ENCODE measurements at regions not wholly inside any gene's neighbourhood (a gene's known extent, or its start where the extent isn't known, plus 50 kb on each side); places are given as distances from the start of the nearest gene placed in this dataset.

GRCh38 chrX:97668126-97668525 is 784.4 kb downstream of the RPA4 start:
- no peak for TF ChIP-seq CTCF (IDR thresholded peaks at IDR 0.05)
- no peak for TF ChIP-seq POLR2A (IDR thresholded peaks at IDR 0.05)

Measured in suprapubic skin (tissue), 3 donors.